IMR-90 (cell line): ENCODE measurements at regions not wholly inside any gene's neighbourhood (a gene's known extent, or its start where the extent isn't known, plus 50 kb on each side); places are given as distances from the start of the nearest gene placed in this dataset.

Source experiments
- ATAC-seq: fragments of 200-7000 bp; cut with Tn5 transposase; 2 replicates; pipeline ENCODE4 v1.9.1; 2020; ENCODE audit warnings: low read depth, mild to moderate bottlenecking, moderate library complexity
- BruUV-seq: library from RNA; stranded (reverse); fragments of 400-500 nt; replicated peaks from 2 replicates; lab custom pipeline; 2021; lab: Mats Ljungman, UMichigan
- CTCF ChIA-PET: fragments of 300-600 bp; formaldehyde crosslinking; extraction: SDS; loops from one replicate; lab custom pipeline; 2021; ENCODE audit warnings: antibody characterized with exemption; lab: Yijun Ruan, JAX
- POLR2A ChIA-PET: fragments of 300-600 bp; sonication (Branson Sonifier 250); formaldehyde crosslinking; loops from one replicate; lab custom pipeline; 2022; ENCODE audit warnings: antibody characterized with exemption; ENCODE audit not compliant: unreplicated experiment; lab: Charles Lee
- DNase-seq: peaks from one replicate; pipeline ENCODE4 v3.0.0; 2013
- H2AFZ ChIP-seq: replicated peaks from 2 replicates; pipeline ENCODE3; 2013; ENCODE audit warnings: low read length, mild to moderate bottlenecking; ENCODE audit not compliant: poor library complexity
- H2AK5ac ChIP-seq: 2 replicates; pipeline ENCODE4 v1.6.1; 2013; ENCODE audit warnings: low read depth, low read length, inconsistent platforms
- H2AK9ac ChIP-seq: replicated peaks from 2 replicates; pipeline ENCODE3; 2013; ENCODE audit warnings: mild to moderate bottlenecking, low read depth, low read length, moderate library complexity; ENCODE audit not compliant: poor library complexity
- H2BK120ac ChIP-seq: 2 replicates; pipeline ENCODE4 v1.6.1; 2013; ENCODE audit warnings: low read depth, low read length, inconsistent platforms
- H2BK15ac ChIP-seq: 3 replicates; pipeline ENCODE4 v1.6.1; 2013; ENCODE audit warnings: low read depth, low read length, inconsistent platforms
- H2BK20ac ChIP-seq: 2 replicates; pipeline ENCODE4 v1.6.1; 2013; ENCODE audit warnings: low read depth, mild to moderate bottlenecking, inconsistent platforms, low read length, moderate library complexity
- H2BK5ac ChIP-seq: 2 replicates; pipeline ENCODE4 v1.6.1; 2013; ENCODE audit warnings: mild to moderate bottlenecking, low read depth, low read length, inconsistent platforms; ENCODE audit not compliant: poor library complexity, severe bottlenecking
- H3K14ac ChIP-seq: replicated peaks from 2 replicates; pipeline ENCODE4 v1.6.1; 2013; ENCODE audit warnings: low read depth, low read length, inconsistent platforms
- H3K18ac ChIP-seq: 2 replicates; pipeline ENCODE4 v1.6.1; 2013; ENCODE audit warnings: low read depth, low read length, control low read depth
- H3K23ac ChIP-seq: 2 replicates; pipeline ENCODE4 v1.6.1; 2013; ENCODE audit warnings: low read depth, low read length, inconsistent platforms
- H3K27ac ChIP-seq: 2 replicates; pipeline ENCODE4 v1.5.1; 2013; ENCODE audit warnings: mild to moderate bottlenecking, control low read depth, low read length; ENCODE audit not compliant: insufficient read depth
- H3K27me3 ChIP-seq: 2 replicates; pipeline ENCODE4 v1.6.1; 2013; ENCODE audit warnings: low read length; ENCODE audit not compliant: control insufficient read depth, insufficient read depth
- H3K36me3 ChIP-seq: 2 replicates; pipeline ENCODE4 v1.6.1; 2013; ENCODE audit warnings: low read length, mixed read lengths; ENCODE audit not compliant: control insufficient read depth, insufficient read depth
- H3K4ac ChIP-seq: 2 replicates; pipeline ENCODE4 v1.6.1; 2013; ENCODE audit warnings: low read depth, low read length, inconsistent platforms
- H3K4me1 ChIP-seq: 2 replicates; pipeline ENCODE4 v1.6.1; 2013; ENCODE audit warnings: low read length, mixed read lengths; ENCODE audit not compliant: control insufficient read depth, insufficient read depth
- H3K4me2 ChIP-seq: 2 replicates; pipeline ENCODE4 v1.6.1; 2013; ENCODE audit warnings: low read depth, mild to moderate bottlenecking, control low read depth, low read length, moderate library complexity
- H3K4me3 ChIP-seq: 2 replicates; pipeline ENCODE4 v1.5.1; 2013; ENCODE audit warnings: low read depth, mild to moderate bottlenecking, control low read depth, low read length, moderate library complexity; ENCODE audit not compliant: insufficient read depth
- H3K56ac ChIP-seq: 2 replicates; pipeline ENCODE4 v1.6.1; 2013; ENCODE audit warnings: low read length, inconsistent platforms; ENCODE audit not compliant: insufficient read depth; ENCODE audit errors: extremely low read depth
- H3K79me1 ChIP-seq, 2 experiments: 2 replicates each; pipeline ENCODE4 v1.6.1; 2013; ENCODE audit warnings: low read length in 2 of 2, inconsistent platforms in 1 of 2, low read depth in 1 of 2
- H3K9ac ChIP-seq: 2 replicates; pipeline ENCODE4 v1.6.1; 2013; ENCODE audit warnings: low read depth, low read length, control low read depth
- H3K9me1 ChIP-seq: 2 replicates; pipeline ENCODE4 v1.6.1; 2013; ENCODE audit warnings: low read length, inconsistent platforms; ENCODE audit not compliant: insufficient read depth
- H3K9me3 ChIP-seq: 2 replicates; pipeline ENCODE4 v1.6.1; 2013; ENCODE audit warnings: low read length; ENCODE audit not compliant: control insufficient read depth, insufficient read depth
- H4K20me1 ChIP-seq: 2 replicates; pipeline ENCODE4 v1.6.1; 2013; ENCODE audit warnings: low read length, inconsistent platforms; ENCODE audit not compliant: insufficient read depth
- H4K5ac ChIP-seq: 2 replicates; pipeline ENCODE4 v1.6.1; 2013; ENCODE audit warnings: mild to moderate bottlenecking, low read depth, low read length, control low read depth
- H4K8ac ChIP-seq, 2 experiments: 2 replicates each; pipeline ENCODE4 v1.6.1; 2013; ENCODE audit warnings: low read depth in 2 of 2, low read length in 2 of 2, control low read depth in 1 of 2, inconsistent platforms in 1 of 2
- H4K91ac ChIP-seq: 2 replicates; pipeline ENCODE4 v1.6.1; 2013; ENCODE audit warnings: low read depth, low read length, inconsistent platforms; ENCODE audit not compliant: insufficient read depth
- BHLHE40 ChIP-seq: fragments of 150-350 bp; IDR thresholded peaks from 2 replicates; pipeline ENCODE4 v1.6.1; 2016; ENCODE audit warnings: mild to moderate bottlenecking, low read depth, low read length
- CEBPB ChIP-seq: IDR thresholded peaks from 2 replicates; pipeline ENCODE4 v1.6.1; 2012; ENCODE audit warnings: low read depth, low read length, improper control_type of control experiment
- CHD1 ChIP-seq: IDR thresholded peaks from 2 replicates; pipeline ENCODE4 v1.6.1; 2012; ENCODE audit warnings: low read depth, low read length, improper control_type of control experiment
- FOS ChIP-seq: fragments of 150-350 bp; IDR thresholded peaks from 2 replicates; pipeline ENCODE4 v1.6.1; 2016; ENCODE audit warnings: low read depth, low read length
- MAFK ChIP-seq: IDR thresholded peaks from 2 replicates; pipeline ENCODE4 v1.6.1; 2012; ENCODE audit warnings: low read depth, low read length, improper control_type of control experiment
- MAZ ChIP-seq: IDR thresholded peaks from 2 replicates; pipeline ENCODE4 v1.6.1; 2012; ENCODE audit warnings: low read depth, mild to moderate bottlenecking, low read length, improper control_type of control experiment, moderate library complexity, borderline replicate concordance
- MXI1 ChIP-seq: IDR thresholded peaks from 2 replicates; pipeline ENCODE4 v1.6.1; 2012; ENCODE audit warnings: low read depth, mild to moderate bottlenecking, low read length, moderate library complexity, borderline replicate concordance
- NFE2L2 ChIP-seq: fragments of 150-350 bp; IDR thresholded peaks from 2 replicates; pipeline ENCODE4 v1.6.1; 2016; ENCODE audit warnings: low read depth, mild to moderate bottlenecking, low read length
- POLR2A ChIP-seq: IDR thresholded peaks from 2 replicates; pipeline ENCODE4 v1.6.1; 2012; ENCODE audit warnings: mild to moderate bottlenecking, low read depth, low read length
- RAD21 ChIP-seq: IDR thresholded peaks from 2 replicates; pipeline ENCODE4 v1.6.1; 2012; ENCODE audit warnings: low read length, improper control_type of control experiment
- RCOR1 ChIP-seq: IDR thresholded peaks from 2 replicates; pipeline ENCODE4 v1.6.1; 2012; ENCODE audit warnings: mild to moderate bottlenecking, low read length, improper control_type of control experiment; ENCODE audit not compliant: insufficient replicate concordance
- RFX5 ChIP-seq: IDR thresholded peaks from 2 replicates; pipeline ENCODE4 v1.8.0; 2012; ENCODE audit warnings: low read depth, mild to moderate bottlenecking, low read length, moderate library complexity
- SMC3 ChIP-seq: fragments of 150-350 bp; IDR thresholded peaks from 2 replicates; pipeline ENCODE4 v1.6.1; 2016; ENCODE audit warnings: low read depth, mild to moderate bottlenecking, antibody characterized with exemption, low read length, moderate library complexity
- WGBS, 2 experiments: methylation state at CpG; one replicate each; pipeline versions ENCODE4 v1.1.5 to v1.1.7; 2013; ENCODE audit warnings: missing lambda C conversion rate in 2 of 2; ENCODE audit not compliant: insufficient read length in 1 of 2; ENCODE audit errors: extremely low coverage in 2 of 2; 5-methylcytosine and 5-hydroxymethylcytosine counted together
- dilution Hi-C: fragments of 300-500 bp; cut with HindIII; formaldehyde crosslinking; loops from one replicate; pipeline ENCODE4 v1.14.3; 2018; ENCODE audit warnings: low sequenced_read_pairs; ENCODE audit not compliant: unreplicated experiment
- in situ Hi-C: fragments of 300-500 bp; cut with MboI; formaldehyde crosslinking; loops from 3 replicates; pipeline ENCODE4 v1.14.3; 2019; ENCODE audit warnings: low sequenced_read_pairs, inconsistent platforms, mixed read lengths
- intact Hi-C: fragments of 100-400 bp; cut with micrococcal nuclease; formaldehyde crosslinking; loops from 2 replicates; pipeline ENCODE4 v1.10.0; 2022
- TF ChIP-seq, protein P1 (sequence below): fragments of 150-350 bp; IDR thresholded peaks from 2 replicates; pipeline ENCODE4 v1.6.1; 2017; ENCODE audit warnings: mild to moderate bottlenecking, antibody characterized with exemption, low read length, low read depth
- TF ChIP-seq, protein P2 (sequence below): conservative IDR thresholded peaks from 2 replicates; pipeline ENCODE4 v1.5.1; 2012; ENCODE audit warnings: mild to moderate bottlenecking, low read depth, low read length, improper control_type of control experiment
- TF ChIP-seq, protein P3 (sequence below): fragments of 150-350 bp; IDR thresholded peaks from 2 replicates; pipeline ENCODE4 v1.6.1; 2016; ENCODE audit warnings: low read depth, mild to moderate bottlenecking, low read length, moderate library complexity, borderline replicate concordance

- WGBS, 2 experiments: no CpG with 5 or more reads among the region's 4 CpGs
- Histone ChIP-seq H3K9me1 (no peaks in the 10 kb centered on the region), H3K9ac (no peak overlapping the region), H3K14ac (no peak overlapping the region), H3K4me3 (no peak overlapping the region), H2BK120ac (no peak overlapping the region), H4K5ac (no peak overlapping the region), H3K56ac (no peak overlapping the region), H3K23ac (no peak overlapping the region), H3K27ac (no peak overlapping the region), H3K27me3 (no peaks in the 10 kb centered on the region), H4K91ac (no peak overlapping the region), H2BK15ac (no peak overlapping the region), H2AFZ (no peak overlapping the region), H3K4me1 (no peaks in the 10 kb centered on the region), H2AK9ac (no peak overlapping the region), H3K4me2 (no peak overlapping the region), H2AK5ac (no peak overlapping the region), H3K79me1 (no peaks in the 10 kb centered on the region), H3K18ac (no peak overlapping the region), H2BK5ac (no peak overlapping the region), H4K8ac (no peak overlapping the region), H4K20me1 (no peaks in the 10 kb centered on the region), H3K9me3 (peaks cover 8% of the 10 kb centered on the region), H3K4ac (no peak overlapping the region), H3K36me3 (no peaks in the 10 kb centered on the region), H2BK20ac (no peak overlapping the region)
- intact Hi-C loops (no loop called here), in situ Hi-C loops (no loop called here), dilution Hi-C loops (no loop called here)
- ChIA-PET POLR2A (no interaction called here), CTCF (no interaction called here)
- TF ChIP-seq RCOR1: no peak
- no peak for TF ChIP-seq CEBPB
- TF ChIP-seq MAZ: no peak
- no peak for TF ChIP-seq RFX5
- TF ChIP-seq BHLHE40: no peak
- no peak for TF ChIP-seq MXI1
- TF ChIP-seq NFE2L2: no peak
- TF ChIP-seq, protein P1, sequence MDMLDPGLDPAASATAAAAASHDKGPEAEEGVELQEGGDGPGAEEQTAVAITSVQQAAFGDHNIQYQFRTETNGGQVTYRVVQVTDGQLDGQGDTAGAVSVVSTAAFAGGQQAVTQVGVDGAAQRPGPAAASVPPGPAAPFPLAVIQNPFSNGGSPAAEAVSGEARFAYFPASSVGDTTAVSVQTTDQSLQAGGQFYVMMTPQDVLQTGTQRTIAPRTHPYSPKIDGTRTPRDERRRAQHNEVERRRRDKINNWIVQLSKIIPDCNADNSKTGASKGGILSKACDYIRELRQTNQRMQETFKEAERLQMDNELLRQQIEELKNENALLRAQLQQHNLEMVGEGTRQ: no peak
- no peak for TF ChIP-seq SMC3
- TF ChIP-seq, protein P2, sequence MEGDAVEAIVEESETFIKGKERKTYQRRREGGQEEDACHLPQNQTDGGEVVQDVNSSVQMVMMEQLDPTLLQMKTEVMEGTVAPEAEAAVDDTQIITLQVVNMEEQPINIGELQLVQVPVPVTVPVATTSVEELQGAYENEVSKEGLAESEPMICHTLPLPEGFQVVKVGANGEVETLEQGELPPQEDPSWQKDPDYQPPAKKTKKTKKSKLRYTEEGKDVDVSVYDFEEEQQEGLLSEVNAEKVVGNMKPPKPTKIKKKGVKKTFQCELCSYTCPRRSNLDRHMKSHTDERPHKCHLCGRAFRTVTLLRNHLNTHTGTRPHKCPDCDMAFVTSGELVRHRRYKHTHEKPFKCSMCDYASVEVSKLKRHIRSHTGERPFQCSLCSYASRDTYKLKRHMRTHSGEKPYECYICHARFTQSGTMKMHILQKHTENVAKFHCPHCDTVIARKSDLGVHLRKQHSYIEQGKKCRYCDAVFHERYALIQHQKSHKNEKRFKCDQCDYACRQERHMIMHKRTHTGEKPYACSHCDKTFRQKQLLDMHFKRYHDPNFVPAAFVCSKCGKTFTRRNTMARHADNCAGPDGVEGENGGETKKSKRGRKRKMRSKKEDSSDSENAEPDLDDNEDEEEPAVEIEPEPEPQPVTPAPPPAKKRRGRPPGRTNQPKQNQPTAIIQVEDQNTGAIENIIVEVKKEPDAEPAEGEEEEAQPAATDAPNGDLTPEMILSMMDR: no peak
- TF ChIP-seq FOS: no peak
- no peak for TF ChIP-seq POLR2A
- no peak for TF ChIP-seq RAD21
- TF ChIP-seq MAFK: no peak
- no peak for TF ChIP-seq CHD1
- TF ChIP-seq, protein P3, sequence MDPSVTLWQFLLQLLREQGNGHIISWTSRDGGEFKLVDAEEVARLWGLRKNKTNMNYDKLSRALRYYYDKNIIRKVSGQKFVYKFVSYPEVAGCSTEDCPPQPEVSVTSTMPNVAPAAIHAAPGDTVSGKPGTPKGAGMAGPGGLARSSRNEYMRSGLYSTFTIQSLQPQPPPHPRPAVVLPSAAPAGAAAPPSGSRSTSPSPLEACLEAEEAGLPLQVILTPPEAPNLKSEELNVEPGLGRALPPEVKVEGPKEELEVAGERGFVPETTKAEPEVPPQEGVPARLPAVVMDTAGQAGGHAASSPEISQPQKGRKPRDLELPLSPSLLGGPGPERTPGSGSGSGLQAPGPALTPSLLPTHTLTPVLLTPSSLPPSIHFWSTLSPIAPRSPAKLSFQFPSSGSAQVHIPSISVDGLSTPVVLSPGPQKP: no peak
- ATAC-seq (no peak), DNase-seq (no peak)
- BruUV-seq: no TSS peak
These were observed 371.8 kb downstream of the BTBD3 start for GRCh38 chr20:12289465-12289864.
